HS-5 (cell line): ENCODE measurements at regions not wholly inside any gene's neighbourhood (a gene's known extent, or its start where the extent isn't known, plus 50 kb on each side); places are given as distances from the start of the nearest gene placed in this dataset.
A peak's percentile ranks its signal among the peaks of the same experiment; 100 is the strongest.

Experiments used
- DNase-seq: peaks from one replicate; pipeline ENCODE4 v3.0.0-alpha.2; 2012; ENCODE audit warnings: low read depth

DNA sequence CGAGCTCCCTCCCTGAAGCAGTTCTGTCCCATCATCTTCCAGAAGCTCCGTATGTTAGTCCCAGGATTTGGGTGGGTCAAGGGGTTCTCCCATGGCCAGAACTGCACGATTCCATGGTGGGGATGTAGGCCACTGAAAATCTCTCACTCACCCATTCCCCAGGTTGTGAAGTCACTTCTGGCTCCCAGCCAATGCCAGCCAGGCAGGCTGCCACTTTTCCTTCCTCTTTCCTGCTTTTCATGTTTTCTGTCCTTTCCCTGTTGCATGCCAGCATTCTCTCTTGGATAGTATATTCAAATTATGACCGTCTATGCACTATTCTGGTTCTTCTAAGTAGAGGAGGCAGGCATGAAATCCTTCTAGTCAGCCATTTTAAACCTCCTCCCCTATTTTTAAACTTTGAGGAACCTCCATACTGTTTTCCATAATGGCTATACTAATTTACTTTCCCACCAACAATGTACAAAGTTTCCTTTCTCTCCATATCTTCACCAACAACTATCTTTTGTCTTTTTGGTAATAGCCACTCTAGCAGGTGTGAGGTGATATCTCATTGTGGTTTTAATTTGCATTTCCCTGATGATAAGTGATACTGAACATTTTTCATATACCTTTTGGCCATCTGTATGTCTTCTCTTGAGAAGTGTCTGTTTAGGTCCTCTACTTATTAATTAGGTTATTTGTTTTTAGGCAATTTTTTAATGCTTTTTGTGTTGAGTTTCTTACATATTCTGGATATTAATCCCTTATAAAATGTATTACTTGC is 182.1 kb upstream of the TET2 start:
- DNase-seq: no peak

- DNase-seq: no peak
Measured at GRCh38 chr4:104966349-104967033, 180.2 kb upstream of the TET2 start.

DNA sequence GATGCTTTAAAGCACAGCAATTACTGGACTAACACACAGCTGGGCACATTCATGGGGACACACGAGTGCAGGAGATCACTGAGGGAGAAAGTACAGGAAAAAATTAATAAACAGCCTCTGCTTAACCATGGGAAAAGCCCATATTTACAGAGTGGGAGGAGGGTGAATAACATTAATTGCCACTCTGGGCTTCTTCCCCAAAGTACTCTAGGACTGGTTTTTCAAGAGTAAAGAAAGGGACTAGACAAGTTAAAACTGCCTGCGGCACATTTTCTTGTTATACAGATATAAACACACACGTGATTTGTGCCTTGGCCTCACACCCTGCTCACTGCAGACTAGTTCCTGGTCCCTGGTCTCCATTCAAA is 179.7 kb upstream of the TET2 start:
- DNase-seq: no peak

- DNase-seq: no peak
Measured at GRCh38 chr4:104969394-104970082, 177.1 kb upstream of the TET2 start.

DNA sequence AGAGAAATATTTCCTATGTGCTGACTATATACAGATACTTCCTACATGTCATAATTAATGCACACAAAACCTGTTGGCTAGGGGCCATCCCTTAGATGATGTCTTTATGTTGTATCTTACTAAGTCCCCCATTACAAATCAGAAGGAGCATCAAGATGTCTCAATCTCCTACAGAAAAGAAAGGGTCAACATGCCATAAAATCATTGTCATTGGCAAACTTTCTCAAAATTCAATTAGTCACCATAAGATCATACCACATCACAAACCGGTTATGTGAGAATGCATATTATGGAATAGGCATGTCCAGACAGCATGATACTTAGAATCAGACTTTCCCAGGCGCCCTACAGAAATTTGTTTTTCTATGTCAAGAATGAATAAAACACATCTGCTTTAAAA is 175.2 kb upstream of the TET2 start:
- DNase-seq: peak; percentile 14

- DNase-seq: no peak
Measured at GRCh38 chr4:104973708-104974107, 173.0 kb upstream of the TET2 start.

GRCh38 chr4:104975617-104976016 is 171.1 kb upstream of the TET2 start:
- no peak for DNase-seq

DNA sequence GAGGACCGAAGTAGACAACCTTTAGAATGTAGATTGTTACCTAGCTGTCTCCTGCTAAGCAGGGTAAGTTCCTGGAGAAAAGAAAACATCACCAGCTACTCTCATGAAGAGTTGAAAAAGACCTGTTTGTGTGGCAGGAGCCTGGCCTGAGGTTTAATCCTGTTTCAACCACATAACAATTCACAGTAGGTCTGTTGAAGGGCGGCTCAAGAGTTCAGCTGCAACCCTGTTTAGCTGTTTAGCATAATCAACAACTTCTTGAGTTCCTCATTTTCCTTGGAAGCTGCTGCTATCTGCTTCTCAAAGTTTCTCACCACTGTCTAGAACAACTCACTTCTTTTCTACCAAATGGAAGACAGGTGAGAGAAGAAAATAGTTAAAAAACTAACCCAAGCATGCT is 170.4 kb upstream of the TET2 start:
- no peak for DNase-seq

DNA sequence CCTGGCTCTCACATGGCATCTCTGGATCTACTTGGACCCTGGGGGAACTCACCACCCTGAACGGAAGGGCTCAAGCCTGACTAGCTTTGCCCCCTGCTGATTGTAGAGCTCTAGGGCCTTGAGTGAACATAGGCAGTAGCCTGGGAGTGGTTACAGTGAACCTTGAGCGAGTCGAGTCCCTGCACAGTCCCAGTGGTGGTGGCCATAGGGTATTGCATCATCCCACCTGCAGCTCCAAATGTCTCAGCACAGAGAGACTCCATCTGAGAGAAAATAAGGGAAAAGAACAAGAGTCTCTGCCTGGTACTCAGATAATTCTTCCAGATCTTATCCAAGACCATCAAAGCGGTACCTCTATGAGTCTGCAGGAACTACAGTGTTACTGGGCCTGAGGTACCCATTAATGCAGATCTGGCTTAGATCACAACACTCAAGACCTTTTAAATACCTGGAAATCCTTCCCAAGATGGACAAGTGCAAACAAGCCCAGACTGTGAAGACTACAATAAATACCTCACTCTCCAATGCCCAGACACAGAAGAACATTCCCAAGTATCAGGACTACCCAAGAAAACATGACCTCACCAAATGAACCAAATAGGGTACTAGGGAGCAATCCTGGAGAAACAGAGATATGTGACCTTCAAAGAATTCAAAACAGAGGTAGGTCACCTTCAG is 167.5 kb upstream of the TET2 start:
- DNase-seq: no peak

DNA sequence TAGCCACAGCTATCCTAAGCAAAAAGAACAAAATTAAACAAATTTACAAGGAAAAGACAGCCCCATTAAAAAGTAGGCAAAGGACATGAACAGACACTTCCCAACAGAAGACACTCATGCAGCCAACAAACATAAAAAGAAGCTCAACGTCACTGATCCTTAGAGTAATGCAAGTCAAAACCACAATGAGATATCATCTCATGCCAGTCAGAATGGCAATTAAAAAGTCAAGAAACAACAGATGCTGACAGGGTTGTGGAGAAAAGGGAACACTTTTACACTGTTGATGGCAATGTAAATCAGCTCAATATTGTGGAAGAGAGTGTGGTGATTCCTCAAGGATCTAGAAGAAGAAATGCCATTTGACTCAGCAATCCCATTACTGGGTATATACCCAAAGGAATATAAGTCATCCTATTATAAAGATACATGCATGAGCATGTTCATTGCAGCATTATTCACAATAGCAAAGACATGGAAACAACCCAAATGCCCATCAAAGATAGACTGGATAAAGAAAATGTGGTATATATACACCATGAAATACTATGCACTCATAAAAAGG is 163.0 kb upstream of the TET2 start:
- no peak for DNase-seq

- no peak for DNase-seq
Measured at GRCh38 chr4:104986306-104986705, 160.4 kb upstream of the TET2 start.

- no peak for DNase-seq
Measured at GRCh38 chr4:104989371-104989770, 157.3 kb upstream of the TET2 start.

GRCh38 chr4:105002278-105002677 is 144.4 kb upstream of the TET2 start:
- no peak for DNase-seq

- no peak for DNase-seq
Measured at GRCh38 chr4:105014234-105014633, 132.4 kb upstream of the TET2 start.

GRCh38 chr4:105014635-105015034 is 132.0 kb upstream of the TET2 start:
- no peak for DNase-seq

- DNase-seq: no peak
Measured at GRCh38 chr4:105015750-105016149, 130.9 kb upstream of the TET2 start.

DNA sequence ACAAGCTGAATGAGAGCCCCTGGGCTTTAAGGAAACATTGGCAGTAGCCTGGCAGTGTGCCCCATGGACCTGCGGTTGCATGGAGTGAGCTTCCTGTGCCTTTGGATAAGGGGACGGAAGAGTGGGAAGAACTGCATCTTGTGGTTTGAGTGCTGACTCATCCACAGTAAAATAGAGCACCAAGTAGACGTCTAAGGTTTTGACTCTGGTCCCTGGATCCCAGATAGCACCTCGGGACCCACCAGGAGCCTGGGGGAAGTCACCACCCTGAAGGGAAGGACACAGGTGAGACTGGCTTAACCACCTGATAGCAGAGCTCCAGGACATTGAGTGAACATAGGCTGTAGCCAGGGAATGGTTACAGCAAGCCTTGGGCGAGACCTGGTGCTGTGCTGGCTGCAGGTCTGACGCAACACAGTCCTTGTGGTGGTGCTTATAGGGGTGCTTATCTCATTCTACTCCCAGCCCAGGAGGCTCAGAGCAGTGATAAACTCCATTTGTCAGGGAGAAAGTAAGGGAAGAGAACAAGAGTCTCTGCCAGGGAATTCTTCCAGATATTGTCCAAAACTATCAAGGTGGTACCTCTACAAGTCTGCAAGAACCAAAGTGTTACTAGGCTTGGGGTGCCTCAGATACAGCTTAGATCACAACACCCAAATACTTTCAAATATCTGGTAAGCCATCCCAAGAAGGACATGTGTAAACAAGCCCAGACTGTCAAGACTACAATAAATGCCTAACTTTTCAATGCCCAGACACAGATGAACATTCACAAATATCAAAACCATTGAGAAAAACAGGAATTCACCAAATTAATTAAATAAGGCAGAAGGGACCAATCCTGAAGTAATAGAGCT is 123.6 kb upstream of the TET2 start:
- DNase-seq: no peak

GRCh38 chr4:105023668-105024055 is 123.0 kb upstream of the TET2 start:
- no peak for DNase-seq

- DNase-seq: no peak
Measured at GRCh38 chr4:105025263-105026017, 121.2 kb upstream of the TET2 start.

- DNase-seq: no peak
Measured at GRCh38 chr4:105036991-105037390, 109.7 kb upstream of the TET2 start.

DNA sequence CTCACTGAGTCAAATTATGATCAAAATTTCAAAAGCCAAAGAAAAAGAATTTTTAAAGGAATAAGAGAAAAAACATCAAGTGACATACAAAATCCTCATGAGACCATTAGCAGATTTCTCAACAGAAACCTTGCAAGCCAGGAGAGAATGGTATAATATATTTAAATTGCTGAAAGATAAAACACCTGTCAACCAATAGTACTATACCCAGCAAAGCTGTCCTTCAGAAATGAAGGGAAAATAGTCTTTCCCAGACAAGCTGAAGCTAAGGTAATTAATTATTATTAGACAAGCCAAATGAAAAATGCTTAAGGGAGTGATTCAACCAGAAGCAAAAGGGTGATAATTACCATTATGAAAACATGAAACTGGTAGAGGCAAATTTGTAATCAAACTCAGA is 104.2 kb upstream of the TET2 start:
- DNase-seq: no peak
